ENCODE measurements at regions not wholly inside any gene's neighbourhood (a gene's known extent, or its start where the extent isn't known, plus 50 kb on each side); places are given as distances from the start of the nearest gene placed in this dataset.

GRCh38 chr2:57674025-57674424 is 372.6 kb upstream of the VRK2 start:
- TF ChIP-seq CTCF (IDR thresholded peaks at IDR 0.05) (no peak), POLR2A (IDR thresholded peaks at IDR 0.05) (no peak)
